ENCODE measurements at regions not wholly inside any gene's neighbourhood (a gene's known extent, or its start where the extent isn't known, plus 50 kb on each side); places are given as distances from the start of the nearest gene placed in this dataset.
A peak's percentile ranks its signal among the peaks of the same experiment; 100 is the strongest.

DNA sequence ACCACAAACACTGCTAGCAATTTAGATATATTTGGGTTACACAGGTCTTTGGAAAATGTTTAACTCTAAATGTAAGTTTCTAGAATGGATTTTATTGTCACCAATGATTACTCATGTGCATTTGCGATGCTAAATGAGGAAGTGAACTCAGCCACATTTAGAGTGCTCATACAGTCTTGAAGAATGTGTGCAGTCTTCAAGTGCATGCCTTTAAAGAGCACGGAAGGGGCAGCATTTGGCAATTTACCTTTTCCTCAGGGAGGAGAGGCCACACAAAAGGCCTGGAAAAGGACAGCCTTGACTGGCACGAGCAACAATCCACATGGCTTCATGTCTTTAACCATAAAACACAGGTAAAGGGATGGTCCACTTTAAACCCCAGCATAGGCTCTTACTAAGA is 78.5 kb upstream of the STK17B start:
- Mint-ChIP-seq H3K36me3 (ENCODE audit: low read depth) (peaks cover 16% of the 10 kb centered on the region), H3K27ac (peak overlapping the region; percentile 24), H3K4me3 (no peak overlapping the region), H3K27me3 (ENCODE audit: low read depth, poor library complexity) (no peaks in the 10 kb centered on the region), H3K9me3 (no peaks in the 10 kb centered on the region), H3K4me1 (no peaks in the 10 kb centered on the region)
- TF ChIP-seq, protein P1, sequence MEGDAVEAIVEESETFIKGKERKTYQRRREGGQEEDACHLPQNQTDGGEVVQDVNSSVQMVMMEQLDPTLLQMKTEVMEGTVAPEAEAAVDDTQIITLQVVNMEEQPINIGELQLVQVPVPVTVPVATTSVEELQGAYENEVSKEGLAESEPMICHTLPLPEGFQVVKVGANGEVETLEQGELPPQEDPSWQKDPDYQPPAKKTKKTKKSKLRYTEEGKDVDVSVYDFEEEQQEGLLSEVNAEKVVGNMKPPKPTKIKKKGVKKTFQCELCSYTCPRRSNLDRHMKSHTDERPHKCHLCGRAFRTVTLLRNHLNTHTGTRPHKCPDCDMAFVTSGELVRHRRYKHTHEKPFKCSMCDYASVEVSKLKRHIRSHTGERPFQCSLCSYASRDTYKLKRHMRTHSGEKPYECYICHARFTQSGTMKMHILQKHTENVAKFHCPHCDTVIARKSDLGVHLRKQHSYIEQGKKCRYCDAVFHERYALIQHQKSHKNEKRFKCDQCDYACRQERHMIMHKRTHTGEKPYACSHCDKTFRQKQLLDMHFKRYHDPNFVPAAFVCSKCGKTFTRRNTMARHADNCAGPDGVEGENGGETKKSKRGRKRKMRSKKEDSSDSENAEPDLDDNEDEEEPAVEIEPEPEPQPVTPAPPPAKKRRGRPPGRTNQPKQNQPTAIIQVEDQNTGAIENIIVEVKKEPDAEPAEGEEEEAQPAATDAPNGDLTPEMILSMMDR (IDR thresholded peaks at IDR 0.05): no peak
- no peak for DNase-seq

DNA sequence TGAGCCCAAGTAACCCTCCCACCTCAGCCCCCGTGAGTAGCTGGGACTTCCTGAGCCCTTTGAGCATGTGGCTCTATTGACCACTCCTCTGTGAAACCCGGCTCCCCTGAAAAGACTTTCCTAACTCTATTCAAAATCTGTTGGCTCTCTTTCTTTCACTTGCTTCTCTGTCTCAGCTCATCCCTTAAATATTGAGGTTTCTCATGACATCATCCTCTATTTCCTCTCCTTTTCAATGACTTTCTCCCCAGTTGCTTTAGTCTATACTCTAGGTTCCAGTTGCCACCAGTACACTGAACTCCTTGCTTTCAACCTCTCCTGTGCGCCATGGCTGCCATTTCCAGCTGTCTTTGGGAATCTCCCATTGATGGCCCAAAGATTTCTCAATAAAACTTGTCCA is 79.8 kb upstream of the STK17B start:
- Mint-ChIP-seq H3K27me3 (ENCODE audit: low read depth, poor library complexity) (no peaks in the 10 kb centered on the region), H3K4me3 (no peak overlapping the region), H3K4me1 (no peaks in the 10 kb centered on the region), H3K9me3 (no peaks in the 10 kb centered on the region), H3K36me3 (ENCODE audit: low read depth) (peaks cover 16% of the 10 kb centered on the region), H3K27ac (no peak overlapping the region)
- no peak for DNase-seq
- TF ChIP-seq, protein P1 (IDR thresholded peaks at IDR 0.05): no peak

DNA sequence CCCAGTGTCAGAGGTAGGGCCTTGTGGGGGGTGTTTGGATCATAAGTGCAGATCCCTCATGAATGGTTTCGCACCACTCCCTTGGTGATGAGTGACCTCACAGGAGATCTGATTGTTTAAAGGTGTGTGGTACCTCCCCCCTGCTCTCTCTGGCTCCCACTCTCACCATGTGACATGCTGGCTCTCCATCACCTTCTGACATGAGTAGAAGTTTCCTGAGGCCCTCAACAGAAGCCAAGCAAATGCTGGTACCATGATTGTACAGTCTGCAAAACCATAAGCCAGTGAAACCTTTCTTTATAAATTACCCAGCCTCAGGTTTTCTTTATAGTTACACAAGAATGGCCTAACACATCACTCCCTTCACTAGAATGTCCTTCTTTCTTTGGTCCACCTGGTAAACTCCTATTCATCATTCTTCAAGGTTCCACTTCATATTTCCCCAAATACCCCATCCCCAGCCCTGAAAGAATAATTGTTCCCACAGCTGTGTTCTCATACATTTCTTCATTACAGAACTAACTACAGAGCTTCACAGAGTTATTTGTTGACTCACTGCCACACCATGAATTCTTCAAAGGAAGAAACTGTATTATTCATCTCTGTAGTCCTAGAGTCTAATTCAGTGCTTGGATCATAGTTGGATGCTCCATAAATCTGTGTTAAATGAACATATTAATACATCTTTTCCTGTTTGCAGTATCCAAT is 81.2 kb upstream of the STK17B start:
- peaks cover 24% of the 10 kb centered on the region for H3K36me3 Mint-ChIP-seq (ENCODE audit: low read depth)
- H3K27ac Mint-ChIP-seq: no peak overlapping the region
- no peaks in the 10 kb centered on the region for H3K9me3 Mint-ChIP-seq
- no peak overlapping the region for H3K4me3 Mint-ChIP-seq
- no peaks in the 10 kb centered on the region for H3K27me3 Mint-ChIP-seq (ENCODE audit: low read depth, poor library complexity)
- TF ChIP-seq, protein P1 (IDR thresholded peaks at IDR 0.05): no peak
- no peak for DNase-seq
- no peaks in the 10 kb centered on the region for H3K4me1 Mint-ChIP-seq

DNA sequence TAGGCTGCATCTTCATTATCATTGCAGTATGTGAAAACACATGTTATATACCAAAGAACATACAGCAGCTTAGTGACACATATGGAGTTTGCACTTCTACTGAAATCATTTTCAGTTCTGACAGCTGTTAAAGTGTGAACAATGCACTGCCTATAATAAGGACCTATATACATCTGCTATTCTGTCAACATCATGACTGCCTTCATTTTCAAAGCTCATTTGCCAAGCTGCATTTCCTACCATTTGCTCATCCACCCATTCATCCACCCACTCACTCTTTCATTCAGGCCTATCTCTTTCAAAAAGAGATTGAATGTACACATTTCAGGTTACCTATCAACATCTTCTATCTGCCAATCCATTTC is 81.7 kb upstream of the STK17B start:
- Mint-ChIP-seq H3K4me3 (no peak overlapping the region), H3K4me1 (no peaks in the 10 kb centered on the region), H3K27me3 (ENCODE audit: low read depth, poor library complexity) (no peaks in the 10 kb centered on the region), H3K27ac (no peak overlapping the region), H3K9me3 (no peaks in the 10 kb centered on the region), H3K36me3 (ENCODE audit: low read depth) (peaks cover 26% of the 10 kb centered on the region)
- TF ChIP-seq, protein P1 (IDR thresholded peaks at IDR 0.05): no peak
- no peak for DNase-seq

DNA sequence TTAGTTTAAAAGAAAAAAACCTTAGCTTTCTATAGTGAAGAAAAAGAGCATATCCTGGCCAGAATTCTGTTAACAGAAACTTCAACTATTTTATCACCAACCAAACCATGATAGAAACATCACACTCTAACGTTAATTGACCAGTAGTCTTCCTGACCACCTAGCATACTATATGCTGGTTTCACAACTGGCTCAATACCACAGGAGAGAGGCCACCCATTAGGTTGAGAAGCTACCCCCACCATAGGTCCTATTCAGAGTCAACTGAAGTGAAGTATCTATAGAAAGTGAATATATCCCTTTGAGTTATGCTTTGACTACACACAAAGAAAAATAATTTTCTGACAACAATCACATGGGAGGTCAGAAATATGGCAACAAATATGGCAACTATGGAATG is 85.2 kb upstream of the STK17B start:
- Mint-ChIP-seq H3K4me3 (no peak overlapping the region), H3K9me3 (no peaks in the 10 kb centered on the region), H3K36me3 (ENCODE audit: low read depth) (peaks cover 26% of the 10 kb centered on the region), H3K27me3 (ENCODE audit: low read depth, poor library complexity) (no peaks in the 10 kb centered on the region), H3K4me1 (no peaks in the 10 kb centered on the region), H3K27ac (no peak overlapping the region)
- TF ChIP-seq, protein P1 (IDR thresholded peaks at IDR 0.05): no peak
- DNase-seq: no peak

DNA sequence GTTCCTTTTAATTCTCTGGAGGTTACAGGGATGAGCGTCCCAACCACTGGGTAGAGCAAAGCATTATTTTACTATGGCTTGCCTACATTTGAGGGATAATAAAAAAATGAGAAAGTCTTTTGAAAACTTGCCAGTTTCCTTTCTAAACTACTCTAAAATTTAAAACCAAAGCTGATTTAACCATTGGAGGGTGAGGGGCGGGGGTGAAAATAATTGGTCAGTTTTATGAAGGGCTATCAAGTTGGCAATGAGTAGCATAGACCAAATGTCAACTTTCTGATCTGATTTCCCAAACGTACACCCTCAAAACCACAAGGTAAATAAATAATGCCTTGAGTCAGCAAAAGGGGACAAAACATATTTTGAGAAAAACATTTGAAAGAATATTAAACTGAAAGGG is 85.7 kb upstream of the STK17B start:
- Mint-ChIP-seq H3K27ac (no peak overlapping the region), H3K4me1 (no peaks in the 10 kb centered on the region), H3K36me3 (ENCODE audit: low read depth) (peaks cover 25% of the 10 kb centered on the region), H3K4me3 (no peak overlapping the region), H3K27me3 (ENCODE audit: low read depth, poor library complexity) (no peaks in the 10 kb centered on the region), H3K9me3 (no peaks in the 10 kb centered on the region)
- DNase-seq: no peak
- TF ChIP-seq, protein P1 (IDR thresholded peaks at IDR 0.05): no peak
